M059J (cell line): ENCODE measurements at regions not wholly inside any gene's neighbourhood (a gene's known extent, or its start where the extent isn't known, plus 50 kb on each side); places are given as distances from the start of the nearest gene placed in this dataset.
A peak's percentile ranks its signal among the peaks of the same experiment; 100 is the strongest.
"Not testable (repeated sequence)": the region's sequence is repeated elsewhere in the genome, so short reads cannot be mapped to it uniquely, and the experiment has no call there.

ENCODE experiments used
- DNase-seq: peaks from one replicate; pipeline ENCODE4 v3.0.0-alpha.2; 2012; ENCODE audit warnings: low read depth

GRCh38 chr4:164095313-164096110, 601.0 kb downstream of the TMA16 start:
- DNase-seq = peak; percentile 39

GRCh38 chr4:164096766-164097518, 602.5 kb downstream of the TMA16 start:
- no peak for DNase-seq

- not testable (repeated sequence) for DNase-seq
These were observed 606.4 kb downstream of the TMA16 start for GRCh38 chr4:164100741-164101365.

- DNase-seq = no peak
These were observed 614.5 kb downstream of the TMA16 start for GRCh38 chr4:164108971-164109370.

GRCh38 chr4:164109503-164109902, 615.0 kb downstream of the TMA16 start:
- peak; percentile 23 for DNase-seq

- DNase-seq = no peak
These were observed 620.7 kb downstream of the TMA16 start for GRCh38 chr4:164115236-164115635.

GRCh38 chr4:164116286-164116685, 621.8 kb downstream of the TMA16 start:
- no peak for DNase-seq

GRCh38 chr4:164134388-164134787, 619.5 kb upstream of the SMIM31 start:
- peak; percentile 24 for DNase-seq

- peak; percentile 51 for DNase-seq
These were observed 617.7 kb upstream of the SMIM31 start for GRCh38 chr4:164136180-164136616.

GRCh38 chr4:164138521-164138920, 615.4 kb upstream of the SMIM31 start:
- DNase-seq = no peak

- DNase-seq = no peak
These were observed 614.6 kb upstream of the SMIM31 start for GRCh38 chr4:164139291-164139690.

GRCh38 chr4:164141755-164142375, 612.1 kb upstream of the SMIM31 start:
- not testable (repeated sequence) for DNase-seq

- DNase-seq = no peak
These were observed 599.5 kb upstream of the SMIM31 start for GRCh38 chr4:164154416-164154815.

- DNase-seq = peak; percentile 74
These were observed 584.3 kb upstream of the SMIM31 start for GRCh38 chr4:164169591-164169990.

GRCh38 chr4:164177153-164177552, 576.8 kb upstream of the SMIM31 start:
- DNase-seq = no peak

GRCh38 chr4:164177753-164178152, 576.2 kb upstream of the SMIM31 start:
- no peak for DNase-seq

GRCh38 chr4:164188236-164188635, 565.7 kb upstream of the SMIM31 start:
- no peak for DNase-seq

- no peak for DNase-seq
These were observed 561.1 kb upstream of the SMIM31 start for GRCh38 chr4:164192844-164193243.

- no peak for DNase-seq
These were observed 560.3 kb upstream of the SMIM31 start for GRCh38 chr4:164193676-164194075.

- no peak for DNase-seq
These were observed 556.4 kb upstream of the SMIM31 start for GRCh38 chr4:164197556-164197955.

- DNase-seq = no peak
These were observed 550.5 kb upstream of the SMIM31 start for GRCh38 chr4:164203476-164203875.

GRCh38 chr4:164204434-164204833, 549.5 kb upstream of the SMIM31 start:
- DNase-seq = peak; percentile 86
